ENCODE measurements at regions not wholly inside any gene's neighbourhood (a gene's known extent, or its start where the extent isn't known, plus 50 kb on each side); places are given as distances from the start of the nearest gene placed in this dataset.
A peak's percentile ranks its signal among the peaks of the same experiment; 100 is the strongest.

DNA sequence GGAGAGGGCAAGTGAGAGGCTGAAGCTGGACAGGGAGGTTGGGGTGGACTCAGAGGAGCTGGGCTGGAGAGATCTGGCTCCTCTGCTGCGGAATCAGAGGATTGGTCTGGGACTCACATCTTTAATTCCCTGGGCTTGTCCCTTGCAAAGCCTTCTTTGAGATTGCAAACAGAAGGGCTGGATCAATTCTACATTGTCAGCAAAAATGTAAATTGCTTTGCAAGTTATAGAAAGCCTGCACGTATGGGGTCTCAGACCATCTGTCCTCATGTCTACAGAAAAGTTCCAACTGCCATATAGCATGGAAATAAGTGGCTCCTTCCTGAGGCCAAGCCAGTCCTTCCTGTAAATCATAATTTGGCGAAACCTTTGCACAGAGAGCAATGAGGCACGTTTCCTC lies 449.6 kb downstream of the UBE2NL start:
- no TSS peak for BruUV-seq (replicated peaks)
- Histone ChIP-seq H3K4me3 (ENCODE audit: low read depth in 2 of 2, low read length in 2 of 2) (no peak overlapping the region), H3K36me3 (ENCODE audit: control insufficient read depth, insufficient read depth, low read length) (no peaks in the 10 kb centered on the region), H3K27ac (ENCODE audit: low read length) (no peak overlapping the region), H3K4me1 (ENCODE audit: control insufficient read depth, insufficient read depth, low read length) (no peaks in the 10 kb centered on the region), H3K27me3 (ENCODE audit: control insufficient read depth, insufficient read depth, low read length) (no peaks in the 10 kb centered on the region), H3K9me3 (ENCODE audit: control insufficient read depth, insufficient read depth, low read depth, low read length) (no peaks in the 10 kb centered on the region)
- in situ Hi-C loops (cut with HindIII; ENCODE audit: low pct_unique_long_range_greater_than_20kb, low sequenced_read_pairs) = no loop called here
- intact Hi-C loops (cut with micrococcal nuclease; ENCODE audit: unreplicated experiment) = no loop called here
- no peak for ATAC-seq
- no peak for DNase-seq (ENCODE audit: low read depth, low spot score)
- no peak for TF ChIP-seq POLR2AphosphoS5 (IDR thresholded peaks at IDR 0.05; ENCODE audit: low read depth, low read length)
- no peak for TF ChIP-seq TCF7L2 (IDR thresholded peaks at IDR 0.05; ENCODE audit: low read depth, low read length)
- TF ChIP-seq, protein P1, sequence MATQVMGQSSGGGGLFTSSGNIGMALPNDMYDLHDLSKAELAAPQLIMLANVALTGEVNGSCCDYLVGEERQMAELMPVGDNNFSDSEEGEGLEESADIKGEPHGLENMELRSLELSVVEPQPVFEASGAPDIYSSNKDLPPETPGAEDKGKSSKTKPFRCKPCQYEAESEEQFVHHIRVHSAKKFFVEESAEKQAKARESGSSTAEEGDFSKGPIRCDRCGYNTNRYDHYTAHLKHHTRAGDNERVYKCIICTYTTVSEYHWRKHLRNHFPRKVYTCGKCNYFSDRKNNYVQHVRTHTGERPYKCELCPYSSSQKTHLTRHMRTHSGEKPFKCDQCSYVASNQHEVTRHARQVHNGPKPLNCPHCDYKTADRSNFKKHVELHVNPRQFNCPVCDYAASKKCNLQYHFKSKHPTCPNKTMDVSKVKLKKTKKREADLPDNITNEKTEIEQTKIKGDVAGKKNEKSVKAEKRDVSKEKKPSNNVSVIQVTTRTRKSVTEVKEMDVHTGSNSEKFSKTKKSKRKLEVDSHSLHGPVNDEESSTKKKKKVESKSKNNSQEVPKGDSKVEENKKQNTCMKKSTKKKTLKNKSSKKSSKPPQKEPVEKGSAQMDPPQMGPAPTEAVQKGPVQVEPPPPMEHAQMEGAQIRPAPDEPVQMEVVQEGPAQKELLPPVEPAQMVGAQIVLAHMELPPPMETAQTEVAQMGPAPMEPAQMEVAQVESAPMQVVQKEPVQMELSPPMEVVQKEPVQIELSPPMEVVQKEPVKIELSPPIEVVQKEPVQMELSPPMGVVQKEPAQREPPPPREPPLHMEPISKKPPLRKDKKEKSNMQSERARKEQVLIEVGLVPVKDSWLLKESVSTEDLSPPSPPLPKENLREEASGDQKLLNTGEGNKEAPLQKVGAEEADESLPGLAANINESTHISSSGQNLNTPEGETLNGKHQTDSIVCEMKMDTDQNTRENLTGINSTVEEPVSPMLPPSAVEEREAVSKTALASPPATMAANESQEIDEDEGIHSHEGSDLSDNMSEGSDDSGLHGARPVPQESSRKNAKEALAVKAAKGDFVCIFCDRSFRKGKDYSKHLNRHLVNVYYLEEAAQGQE (IDR thresholded peaks at IDR 0.05; ENCODE audit: insufficient read depth in 1 of 2, low read depth in 2 of 2, low read length in 1 of 2) = no peak
- TF ChIP-seq, protein P2, sequence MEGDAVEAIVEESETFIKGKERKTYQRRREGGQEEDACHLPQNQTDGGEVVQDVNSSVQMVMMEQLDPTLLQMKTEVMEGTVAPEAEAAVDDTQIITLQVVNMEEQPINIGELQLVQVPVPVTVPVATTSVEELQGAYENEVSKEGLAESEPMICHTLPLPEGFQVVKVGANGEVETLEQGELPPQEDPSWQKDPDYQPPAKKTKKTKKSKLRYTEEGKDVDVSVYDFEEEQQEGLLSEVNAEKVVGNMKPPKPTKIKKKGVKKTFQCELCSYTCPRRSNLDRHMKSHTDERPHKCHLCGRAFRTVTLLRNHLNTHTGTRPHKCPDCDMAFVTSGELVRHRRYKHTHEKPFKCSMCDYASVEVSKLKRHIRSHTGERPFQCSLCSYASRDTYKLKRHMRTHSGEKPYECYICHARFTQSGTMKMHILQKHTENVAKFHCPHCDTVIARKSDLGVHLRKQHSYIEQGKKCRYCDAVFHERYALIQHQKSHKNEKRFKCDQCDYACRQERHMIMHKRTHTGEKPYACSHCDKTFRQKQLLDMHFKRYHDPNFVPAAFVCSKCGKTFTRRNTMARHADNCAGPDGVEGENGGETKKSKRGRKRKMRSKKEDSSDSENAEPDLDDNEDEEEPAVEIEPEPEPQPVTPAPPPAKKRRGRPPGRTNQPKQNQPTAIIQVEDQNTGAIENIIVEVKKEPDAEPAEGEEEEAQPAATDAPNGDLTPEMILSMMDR (IDR thresholded peaks at IDR 0.05) = no peak
- TF ChIP-seq SIN3A (IDR thresholded peaks at IDR 0.05; ENCODE audit: borderline replicate concordance, insufficient read depth, low read depth, low read length) = no peak
- ChIA-PET CTCF (no interaction called here), POLR2A (no interaction called here)

DNA sequence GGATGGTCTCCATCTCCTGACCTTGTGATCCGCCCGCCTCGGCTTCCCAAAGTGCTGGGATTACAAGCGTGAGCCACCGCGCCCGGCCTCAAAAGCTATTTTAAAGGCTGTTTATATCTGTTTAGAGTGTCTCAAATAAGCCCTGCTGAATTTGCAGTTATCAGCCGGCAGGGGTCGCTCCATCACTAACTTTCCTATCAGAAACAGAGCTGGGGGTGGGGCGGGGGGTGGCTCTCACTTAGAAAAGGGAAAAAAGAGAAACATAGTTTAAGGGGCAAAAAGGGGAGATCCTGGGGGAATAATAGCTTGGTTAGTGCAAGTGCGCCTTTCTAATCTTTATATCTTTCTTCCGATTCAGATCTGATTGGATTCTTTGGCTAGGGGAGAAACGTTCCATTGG lies 450.7 kb downstream of the UBE2NL start:
- ATAC-seq (no peak), DNase-seq (ENCODE audit: low read depth, low spot score) (no peak)
- intact Hi-C loops (cut with micrococcal nuclease; ENCODE audit: unreplicated experiment) (no loop called here), in situ Hi-C loops (cut with HindIII; ENCODE audit: low pct_unique_long_range_greater_than_20kb, low sequenced_read_pairs) (no loop called here)
- Histone ChIP-seq H3K27me3 (ENCODE audit: control insufficient read depth, insufficient read depth, low read length) (no peaks in the 10 kb centered on the region), H3K9me3 (ENCODE audit: control insufficient read depth, insufficient read depth, low read depth, low read length) (no peaks in the 10 kb centered on the region), H3K27ac (ENCODE audit: low read length) (no peak overlapping the region), H3K4me1 (ENCODE audit: control insufficient read depth, insufficient read depth, low read length) (no peaks in the 10 kb centered on the region), H3K4me3 (ENCODE audit: low read depth in 2 of 2, low read length in 2 of 2) (no peak overlapping the region), H3K36me3 (ENCODE audit: control insufficient read depth, insufficient read depth, low read length) (no peaks in the 10 kb centered on the region)
- BruUV-seq (replicated peaks) = no TSS peak
- TF ChIP-seq SIN3A (IDR thresholded peaks at IDR 0.05; ENCODE audit: borderline replicate concordance, insufficient read depth, low read depth, low read length) = no peak
- no peak for TF ChIP-seq TCF7L2 (IDR thresholded peaks at IDR 0.05; ENCODE audit: low read depth, low read length)
- no peak for TF ChIP-seq POLR2AphosphoS5 (IDR thresholded peaks at IDR 0.05; ENCODE audit: low read depth, low read length)
- TF ChIP-seq, protein P2 (IDR thresholded peaks at IDR 0.05) = peak; percentile 39
- TF ChIP-seq, protein P1 (IDR thresholded peaks at IDR 0.05; ENCODE audit: insufficient read depth in 1 of 2, low read depth in 2 of 2, low read length in 1 of 2) = no peak
- ChIA-PET CTCF (interaction anchor here (0.6 to 0.8 kb wide), 3 partner anchors 39 to 890 kb away, joined by 3 to 6 read pairs (median 3); no protein-coding TSS in a partner anchor), POLR2A (no interaction called here)

All from Panc1 (cell line).